ENCODE measurements at regions not wholly inside any gene's neighbourhood (a gene's known extent, or its start where the extent isn't known, plus 50 kb on each side); places are given as distances from the start of the nearest gene placed in this dataset.

DNA sequence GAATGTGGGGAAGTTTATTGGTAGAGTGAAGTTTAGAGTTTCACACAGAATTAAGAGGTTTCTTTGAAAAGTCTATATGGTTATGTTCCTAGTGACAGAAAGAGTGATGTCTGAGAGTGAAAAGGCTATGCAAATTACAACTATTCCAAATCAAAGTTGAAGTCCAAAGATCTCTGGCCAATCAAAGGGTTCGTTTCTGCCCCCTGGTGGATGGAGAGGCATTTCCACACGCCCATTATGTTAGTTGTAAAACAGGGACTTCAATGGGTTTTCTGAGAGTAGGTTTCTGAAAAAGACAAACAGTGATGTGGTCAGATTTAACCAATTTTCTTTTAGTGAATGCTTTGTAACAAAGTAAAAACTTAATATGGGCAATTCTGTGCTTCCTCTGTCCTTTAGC is 441.5 kb upstream of the POU3F3 start:
- TF ChIP-seq POLR2A (IDR thresholded peaks at IDR 0.05), result no peak
- TF ChIP-seq, protein P1, sequence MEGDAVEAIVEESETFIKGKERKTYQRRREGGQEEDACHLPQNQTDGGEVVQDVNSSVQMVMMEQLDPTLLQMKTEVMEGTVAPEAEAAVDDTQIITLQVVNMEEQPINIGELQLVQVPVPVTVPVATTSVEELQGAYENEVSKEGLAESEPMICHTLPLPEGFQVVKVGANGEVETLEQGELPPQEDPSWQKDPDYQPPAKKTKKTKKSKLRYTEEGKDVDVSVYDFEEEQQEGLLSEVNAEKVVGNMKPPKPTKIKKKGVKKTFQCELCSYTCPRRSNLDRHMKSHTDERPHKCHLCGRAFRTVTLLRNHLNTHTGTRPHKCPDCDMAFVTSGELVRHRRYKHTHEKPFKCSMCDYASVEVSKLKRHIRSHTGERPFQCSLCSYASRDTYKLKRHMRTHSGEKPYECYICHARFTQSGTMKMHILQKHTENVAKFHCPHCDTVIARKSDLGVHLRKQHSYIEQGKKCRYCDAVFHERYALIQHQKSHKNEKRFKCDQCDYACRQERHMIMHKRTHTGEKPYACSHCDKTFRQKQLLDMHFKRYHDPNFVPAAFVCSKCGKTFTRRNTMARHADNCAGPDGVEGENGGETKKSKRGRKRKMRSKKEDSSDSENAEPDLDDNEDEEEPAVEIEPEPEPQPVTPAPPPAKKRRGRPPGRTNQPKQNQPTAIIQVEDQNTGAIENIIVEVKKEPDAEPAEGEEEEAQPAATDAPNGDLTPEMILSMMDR (IDR thresholded peaks at IDR 0.05), result peak; percentile 14 to 37 (median 26)
- no peak for TF ChIP-seq POLR2AphosphoS5 (IDR thresholded peaks at IDR 0.05)
